LHCN-M2 (cell line): ENCODE measurements at regions not wholly inside any gene's neighbourhood (a gene's known extent, or its start where the extent isn't known, plus 50 kb on each side); places are given as distances from the start of the nearest gene placed in this dataset.
"Not testable (repeated sequence)": the region's sequence is repeated elsewhere in the genome, so short reads cannot be mapped to it uniquely, and the experiment has no call there.

Source experiments
- DNase-seq: peaks from one replicate; pipeline ENCODE4 v3.0.0-alpha.2; 2012; ENCODE audit warnings: low read depth

DNA sequence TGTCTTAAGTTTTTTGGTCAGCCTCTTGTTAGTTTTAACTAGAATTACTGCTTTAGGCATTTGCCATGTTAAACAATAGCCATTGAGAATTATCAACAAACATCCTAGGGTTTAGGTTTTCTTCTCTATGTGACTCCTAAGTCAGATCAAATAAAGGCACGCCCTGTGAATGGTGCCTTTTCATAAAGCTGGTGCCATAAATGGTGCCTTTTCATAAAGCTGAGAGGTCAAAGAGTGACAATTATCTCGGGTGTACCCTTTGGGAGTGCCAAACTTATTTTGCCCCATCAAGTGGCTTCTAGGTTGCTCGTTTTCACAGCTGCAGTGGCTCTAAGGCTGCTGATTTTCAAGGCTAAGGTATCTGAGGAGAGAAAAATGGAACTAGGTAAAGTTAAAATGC is 391.6 kb downstream of the DMRTA1 start:
- no peak for DNase-seq

DNA sequence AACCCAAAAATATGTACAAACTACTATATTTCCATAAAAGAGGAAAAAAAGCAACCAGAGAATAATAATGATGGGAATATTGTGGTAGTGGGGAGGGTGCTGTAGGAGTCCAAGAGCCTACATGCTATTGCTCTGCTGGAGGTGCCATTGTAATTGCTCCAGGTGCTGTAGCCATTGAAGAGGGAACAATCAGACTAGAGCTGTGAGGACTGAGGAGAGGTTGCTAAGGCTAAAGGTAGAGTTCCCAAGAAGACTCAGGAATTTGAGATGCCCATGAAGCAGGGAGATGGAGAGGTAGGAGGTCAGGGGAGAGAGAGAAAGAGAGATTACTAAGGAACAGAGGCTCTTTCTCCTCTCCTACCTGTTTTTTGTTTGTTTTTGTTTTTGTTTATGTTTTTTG is 394.0 kb downstream of the DMRTA1 start:
- no peak for DNase-seq

DNA sequence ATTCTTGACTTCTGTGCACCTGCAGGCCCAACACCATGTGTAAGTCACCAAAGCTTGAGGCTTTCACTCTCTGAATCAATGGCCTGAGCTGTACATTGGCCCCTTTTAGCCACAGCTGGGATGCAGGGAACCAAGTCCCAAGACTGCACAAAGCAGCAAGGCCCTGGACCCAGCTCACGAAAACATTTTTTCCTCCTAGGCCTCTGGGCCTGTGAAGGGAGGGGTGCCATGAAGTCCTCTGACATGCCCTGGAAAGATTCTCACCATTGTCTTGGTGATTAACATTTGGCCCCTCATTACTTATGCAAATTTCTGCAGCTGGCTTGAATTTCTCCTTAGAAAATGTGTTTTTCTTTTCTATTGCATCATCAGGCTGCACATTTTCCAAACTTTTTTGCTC is 398.6 kb downstream of the DMRTA1 start:
- DNase-seq: not testable (repeated sequence)

- DNase-seq: no peak
Observed at GRCh38 chr9:22855980-22856379, 409.4 kb downstream of the DMRTA1 start.

DNA sequence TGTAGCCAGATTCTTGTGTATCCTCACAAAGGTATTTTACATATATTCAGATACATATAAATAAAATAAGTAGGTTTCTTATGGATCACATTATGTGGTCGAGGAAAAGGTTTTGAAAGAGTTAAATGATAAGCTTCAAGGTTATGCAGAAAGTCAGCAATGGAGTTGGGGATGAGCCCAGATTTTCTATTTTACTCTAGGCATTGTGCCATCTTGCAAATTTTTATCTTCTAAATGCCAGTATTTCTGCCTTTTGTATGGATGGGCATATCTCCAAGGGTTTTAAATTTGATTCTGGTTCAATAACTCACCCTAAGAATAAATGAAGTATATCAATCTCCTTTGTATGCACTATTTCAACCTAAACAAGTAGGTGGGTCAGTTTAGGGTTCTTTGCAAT is 410.7 kb downstream of the DMRTA1 start:
- no peak for DNase-seq

DNA sequence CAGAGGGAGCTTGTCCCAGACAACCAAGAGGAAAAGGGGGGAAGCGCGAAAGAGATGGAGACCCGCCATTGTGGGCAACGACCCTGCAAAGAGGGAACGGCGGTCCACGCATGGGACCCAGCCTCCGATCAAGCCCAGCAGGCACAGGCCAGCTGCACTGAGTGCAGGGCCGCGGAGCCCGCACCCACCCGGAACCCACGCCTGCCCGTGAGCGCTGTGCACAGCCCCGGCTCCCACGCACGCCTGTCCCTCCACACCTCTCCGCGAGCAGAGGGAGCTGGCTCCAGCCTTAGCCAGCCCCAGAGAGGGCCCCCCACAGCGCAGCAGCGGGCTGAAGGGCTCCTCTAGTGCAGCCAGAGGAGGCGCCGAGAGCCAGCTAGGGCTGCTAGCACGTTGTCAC is 416.5 kb downstream of the DMRTA1 start:
- DNase-seq: no peak

DNA sequence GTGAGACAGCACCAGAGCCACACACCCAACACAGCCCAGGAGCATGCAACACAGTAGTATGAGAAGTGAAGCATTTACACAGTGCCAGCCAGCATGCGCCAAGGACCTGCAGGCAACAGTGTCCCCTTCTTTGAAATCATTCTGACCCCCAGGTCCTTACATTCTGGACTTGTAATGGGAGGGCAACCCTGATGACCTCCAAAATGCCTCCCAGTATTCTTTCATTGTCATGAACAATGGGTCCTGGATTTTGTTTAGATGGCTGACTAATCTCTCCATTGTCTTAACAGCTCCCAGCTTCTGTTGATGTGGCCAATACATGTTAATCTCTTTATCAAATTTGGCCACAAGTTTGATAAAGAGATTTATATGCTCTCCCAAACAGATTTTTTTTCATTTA is 417.1 kb downstream of the DMRTA1 start:
- no peak for DNase-seq

DNA sequence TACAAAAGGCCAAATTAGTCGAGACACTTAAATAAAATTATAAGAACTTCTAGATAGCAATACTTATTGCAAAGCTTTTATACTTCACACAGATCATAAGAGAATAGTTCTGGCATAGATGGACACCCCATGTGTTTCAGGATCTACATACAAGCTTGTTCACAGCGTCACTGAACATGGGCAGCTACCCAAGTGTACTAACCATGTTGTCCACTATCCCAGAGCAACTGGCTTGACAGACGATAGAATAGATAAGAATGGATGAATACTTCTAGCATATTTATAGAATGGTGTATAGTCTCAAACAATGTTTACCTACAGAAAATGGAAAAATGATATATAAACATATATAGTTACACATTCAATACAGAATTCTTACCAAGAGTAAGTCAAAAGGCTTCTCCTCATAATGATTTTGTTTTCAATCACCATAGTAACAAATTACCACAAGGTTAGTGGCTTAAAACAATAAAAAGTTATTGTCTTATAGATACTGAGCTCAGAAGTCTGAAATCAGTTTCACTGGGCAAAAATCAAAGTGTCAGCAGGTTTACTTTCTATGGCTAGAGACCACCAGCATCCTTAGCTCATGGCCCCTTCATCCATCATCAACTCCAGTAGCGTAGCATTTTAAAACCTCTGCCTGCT is 446.7 kb downstream of the DMRTA1 start:
- DNase-seq: no peak

GRCh38 chr9:22898591-22898990 is 452.0 kb downstream of the DMRTA1 start:
- no peak for DNase-seq

DNA sequence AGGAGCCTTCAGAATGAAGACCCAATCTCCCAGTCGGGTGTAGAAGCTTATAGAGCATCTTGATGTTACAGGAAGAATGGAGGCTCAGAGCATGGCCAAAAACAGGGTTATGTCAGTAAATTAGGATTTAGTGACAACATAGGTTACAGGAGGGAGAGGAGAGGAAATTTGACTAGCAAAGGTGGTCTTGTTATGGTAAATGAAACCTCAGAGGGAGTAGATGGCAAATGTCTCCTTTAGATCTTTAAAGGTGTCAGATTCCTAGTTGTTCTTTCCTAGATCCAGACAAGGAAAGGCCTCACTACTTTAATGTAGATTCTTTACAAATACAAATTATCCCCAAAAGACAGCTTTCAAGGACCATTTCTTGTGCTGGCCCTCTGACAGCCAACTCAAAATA is 465.0 kb downstream of the DMRTA1 start:
- DNase-seq: no peak

- DNase-seq: peak; percentile 9
Observed at GRCh38 chr9:22913026-22913425, 466.4 kb downstream of the DMRTA1 start.

DNA sequence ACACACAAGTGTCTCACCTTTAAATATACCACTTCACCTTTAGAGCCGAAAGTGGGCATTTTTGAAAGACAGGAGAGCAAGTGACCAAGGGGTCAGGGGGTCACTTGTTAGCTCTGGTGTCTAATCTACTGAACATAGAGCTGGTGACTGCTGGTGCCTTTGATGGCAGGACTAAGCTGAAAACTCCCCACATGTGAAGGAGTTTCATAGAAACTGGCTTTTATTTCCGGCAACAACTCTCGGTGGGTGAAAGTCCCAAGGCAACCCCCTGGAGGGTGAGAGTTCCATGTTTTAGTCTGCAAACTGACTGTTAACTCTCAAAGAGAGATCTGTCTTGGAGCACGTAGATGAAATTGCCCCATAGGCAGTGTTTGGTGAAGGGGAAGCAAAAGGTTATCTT is 466.9 kb downstream of the DMRTA1 start:
- no peak for DNase-seq

DNA sequence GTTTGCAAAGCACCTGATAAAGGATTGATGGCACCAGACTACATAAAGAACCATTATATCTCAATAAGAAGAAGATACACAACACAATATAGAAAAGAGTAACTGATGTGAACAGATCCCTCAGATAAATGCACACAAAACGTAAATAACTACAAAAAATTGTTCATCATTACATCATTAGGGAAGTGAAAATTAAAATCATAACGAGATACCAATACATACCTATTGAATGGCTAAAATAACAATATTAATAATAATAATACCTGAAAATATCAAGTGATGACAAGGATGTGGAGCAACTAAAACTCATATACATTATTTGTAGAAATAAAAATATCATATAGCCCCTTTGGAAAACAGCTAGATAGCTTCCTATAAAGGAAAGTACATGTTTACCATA is 469.5 kb downstream of the DMRTA1 start:
- no peak for DNase-seq

- no peak for DNase-seq
Observed at GRCh38 chr9:22919423-22919822, 472.8 kb downstream of the DMRTA1 start.

- no peak for DNase-seq
Observed at GRCh38 chr9:22921742-22922141, 475.1 kb downstream of the DMRTA1 start.

DNA sequence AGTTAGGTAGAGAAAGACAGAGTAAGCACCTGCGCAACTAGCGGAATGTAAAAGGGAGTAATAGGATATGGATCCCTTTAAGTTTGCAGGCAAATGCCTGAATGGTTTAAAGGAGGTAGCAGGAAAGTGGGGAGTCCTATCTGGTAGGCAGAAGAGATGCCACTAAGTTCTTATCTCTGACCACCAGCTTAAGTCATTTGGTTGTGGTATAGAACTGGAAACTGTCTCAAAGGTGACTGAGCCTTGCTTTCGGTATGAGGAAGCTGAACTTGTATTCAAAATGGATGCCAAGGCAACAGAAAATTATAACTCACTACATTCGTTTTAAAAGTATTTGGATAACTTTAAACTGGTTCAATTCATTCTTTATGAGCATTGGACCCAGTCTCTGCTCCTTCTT is 475.6 kb downstream of the DMRTA1 start:
- DNase-seq: no peak

- DNase-seq: no peak
Observed at GRCh38 chr9:22954550-22954949, 507.9 kb downstream of the DMRTA1 start.

DNA sequence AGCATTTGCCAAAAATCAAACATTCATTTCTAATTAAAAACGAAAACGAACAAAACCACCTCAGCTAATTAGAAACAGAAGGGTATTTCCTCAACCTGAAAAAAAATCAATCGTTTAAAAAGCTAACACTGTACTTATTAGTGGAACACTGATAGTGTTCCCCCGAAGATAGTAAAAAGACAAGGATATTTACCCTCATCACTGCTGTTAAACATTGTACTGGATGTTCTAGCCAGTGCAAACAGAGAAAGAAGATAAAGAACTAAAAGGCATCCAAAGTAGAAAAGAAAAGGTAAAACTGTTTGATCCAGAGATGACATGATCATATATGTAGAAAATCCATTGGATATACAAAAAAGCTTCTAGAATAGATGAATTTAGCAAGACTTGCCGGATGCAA is 508.3 kb downstream of the DMRTA1 start:
- no peak for DNase-seq

DNA sequence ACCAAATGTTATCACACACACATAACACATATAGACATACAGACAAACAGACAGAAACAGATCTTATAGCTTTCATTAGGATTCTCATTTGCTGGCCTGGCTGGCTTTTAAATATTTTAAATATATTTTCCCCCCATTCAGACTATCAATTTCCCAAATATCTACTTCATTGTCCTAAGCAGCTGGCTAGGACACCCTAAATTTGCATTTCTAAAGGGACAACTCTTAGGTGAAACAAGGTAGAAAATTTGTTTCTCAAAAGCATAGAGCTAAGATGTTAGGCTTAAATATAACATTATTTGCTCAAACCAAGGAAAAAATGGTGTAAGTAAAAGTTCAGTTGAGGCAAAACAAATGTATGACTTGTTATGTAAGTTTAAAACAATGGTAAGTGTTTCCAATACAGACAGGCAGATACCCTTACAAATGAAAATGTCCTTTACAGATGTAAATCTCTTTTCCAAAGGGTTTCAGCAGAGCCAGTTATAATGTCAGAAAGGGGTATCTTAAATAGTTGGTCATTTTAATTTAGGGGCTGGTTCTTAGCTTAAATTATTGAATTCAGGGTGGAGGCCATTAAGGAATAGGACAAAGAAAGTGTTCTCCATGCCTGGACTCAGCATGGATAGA is 522.8 kb downstream of the DMRTA1 start:
- DNase-seq: no peak

GRCh38 chr9:22970434-22970975 is 523.9 kb downstream of the DMRTA1 start:
- no peak for DNase-seq

DNA sequence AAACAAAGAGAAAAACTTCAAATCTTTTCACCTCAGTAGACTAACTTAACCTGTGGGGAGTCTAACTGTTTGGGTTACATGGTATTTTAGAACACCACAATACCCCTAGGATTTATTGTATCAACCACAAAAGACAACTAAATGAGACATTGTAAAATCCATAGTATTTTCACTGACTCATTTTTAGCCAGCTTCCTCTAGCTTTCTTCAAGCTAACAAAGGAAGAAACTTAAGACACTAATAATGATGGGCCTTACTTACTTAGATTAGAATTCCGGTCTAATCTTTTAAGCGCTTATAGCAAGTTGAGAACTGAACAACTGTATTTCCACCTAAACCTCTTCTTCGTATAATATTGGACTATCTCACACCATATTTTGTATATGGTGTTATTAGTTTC is 529.3 kb downstream of the DMRTA1 start:
- peak; percentile 67 for DNase-seq

DNA sequence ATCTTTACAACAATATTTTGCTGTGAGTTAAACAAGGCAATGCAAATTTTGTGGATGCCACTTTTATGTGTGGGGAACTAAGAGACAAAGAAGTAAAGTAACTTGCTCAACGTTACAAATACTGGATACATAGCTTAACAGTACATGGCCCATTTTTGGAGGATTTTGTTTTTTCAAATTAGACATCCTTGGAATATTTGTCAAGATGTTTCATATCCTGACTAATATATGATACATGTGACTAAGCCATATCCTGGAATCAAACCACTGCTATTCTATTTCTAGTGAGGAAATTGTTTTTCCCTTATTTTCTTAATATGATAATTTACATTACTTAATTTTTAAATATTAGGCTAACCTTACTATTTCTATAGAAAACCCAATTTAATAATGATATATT is 529.8 kb downstream of the DMRTA1 start:
- DNase-seq: peak; percentile 65

DNA sequence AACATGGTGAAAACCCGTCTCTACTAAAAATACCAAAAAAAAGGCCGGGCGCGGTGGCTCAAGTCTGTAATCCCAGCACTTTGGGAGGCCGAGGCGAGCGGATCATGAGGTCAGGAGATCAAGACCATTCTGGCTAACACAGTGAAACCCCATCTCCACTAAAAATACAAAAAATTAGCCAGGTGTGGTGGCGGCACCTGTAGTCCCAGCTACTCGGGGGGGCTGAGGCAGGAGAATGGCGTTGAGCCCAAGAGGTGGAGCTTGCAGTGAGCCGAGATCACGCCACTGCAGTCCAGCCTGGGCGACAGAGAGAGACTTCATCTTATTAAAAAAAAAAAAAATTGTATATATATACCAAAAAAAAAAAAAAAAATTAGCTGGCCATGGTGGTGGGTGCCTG is 533.8 kb downstream of the DMRTA1 start:
- not testable (repeated sequence) for DNase-seq

- no peak for DNase-seq
Observed at GRCh38 chr9:22986556-22986955, 539.9 kb downstream of the DMRTA1 start.
